HPDE6-E6E7 (cell line): ENCODE measurements at regions not wholly inside any gene's neighbourhood (a gene's known extent, or its start where the extent isn't known, plus 50 kb on each side); places are given as distances from the start of the nearest gene placed in this dataset.
"Not testable (repeated sequence)": the region's sequence is repeated elsewhere in the genome, so short reads cannot be mapped to it uniquely, and the experiment has no call there.

Source experiments
- DNase-seq: peaks from one replicate; pipeline ENCODE4 v3.0.0; 2011; ENCODE audit warnings: missing footprints; ENCODE audit errors: extremely low spot score

GRCh38 chr7:109456116-109456515, 886.4 kb downstream of the DNAJB9 start:
- no peak for DNase-seq

- no peak for DNase-seq
Measured at GRCh38 chr7:109460296-109460695, 890.6 kb downstream of the DNAJB9 start.

- DNase-seq, result no peak
Measured at GRCh38 chr7:109462171-109462570, 892.5 kb downstream of the DNAJB9 start.

GRCh38 chr7:109467729-109468128, 898.1 kb downstream of the DNAJB9 start:
- not testable (repeated sequence) for DNase-seq

- no peak for DNase-seq
Measured at GRCh38 chr7:109473172-109473571, 903.5 kb downstream of the DNAJB9 start.

GRCh38 chr7:109476409-109476808, 906.7 kb downstream of the DNAJB9 start:
- no peak for DNase-seq

GRCh38 chr7:109479388-109479787, 909.7 kb downstream of the DNAJB9 start:
- no peak for DNase-seq

GRCh38 chr7:109490607-109491006, 920.9 kb downstream of the DNAJB9 start:
- DNase-seq, result not testable (repeated sequence)

- DNase-seq, result no peak
Measured at GRCh38 chr7:109497053-109497452, 927.4 kb downstream of the DNAJB9 start.

GRCh38 chr7:109498131-109498530, 928.5 kb downstream of the DNAJB9 start:
- DNase-seq, result no peak

GRCh38 chr7:109503421-109503820, 933.7 kb downstream of the DNAJB9 start:
- no peak for DNase-seq

GRCh38 chr7:109522585-109522984, 952.9 kb downstream of the DNAJB9 start:
- no peak for DNase-seq

- no peak for DNase-seq
Measured at GRCh38 chr7:109527833-109528232, 958.2 kb downstream of the DNAJB9 start.

- DNase-seq, result no peak
Measured at GRCh38 chr7:109529712-109530111, 960.0 kb downstream of the DNAJB9 start.

- no peak for DNase-seq
Measured at GRCh38 chr7:109532262-109532992, 962.8 kb downstream of the DNAJB9 start.

- DNase-seq, result no peak
Measured at GRCh38 chr7:109545686-109546085, 976.0 kb downstream of the DNAJB9 start.

- no peak for DNase-seq
Measured at GRCh38 chr7:109549471-109550193, 980.0 kb downstream of the DNAJB9 start.

- no peak for DNase-seq
Measured at GRCh38 chr7:109552017-109552416, 982.3 kb downstream of the DNAJB9 start.

- DNase-seq, result no peak
Measured at GRCh38 chr7:109577265-109577664, 1007.6 kb downstream of the DNAJB9 start.

- DNase-seq, result no peak
Measured at GRCh38 chr7:109579901-109580300, 1010.2 kb downstream of the DNAJB9 start.

- no peak for DNase-seq
Measured at GRCh38 chr7:109582211-109582610, 1012.5 kb downstream of the DNAJB9 start.

- not testable (repeated sequence) for DNase-seq
Measured at GRCh38 chr7:109596948-109597347, 1027.3 kb downstream of the DNAJB9 start.

- no peak for DNase-seq
Measured at GRCh38 chr7:109611656-109612055, 1042.0 kb downstream of the DNAJB9 start.
